Fibroblast of lung (primary cell): ENCODE measurements at regions not wholly inside any gene's neighbourhood (a gene's known extent, or its start where the extent isn't known, plus 50 kb on each side); places are given as distances from the start of the nearest gene placed in this dataset.

Source experiments
- DNase-seq, 2 donors: peaks; one replicate each; pipeline versions ENCODE4 v3.0.0 to v3.0.0-alpha.2; 2010; ENCODE audit warnings: low read depth in 2 of 2
- H2AFZ ChIP-seq: 2 replicates; pipeline ENCODE4 v1.5.1; 2012; ENCODE audit warnings: low read length, control low read depth, inconsistent platforms
- H3K27ac ChIP-seq: 2 replicates; pipeline ENCODE4 v1.5.1; 2011; ENCODE audit warnings: low read length, control low read depth; ENCODE audit not compliant: insufficient read depth
- H3K27me3 ChIP-seq: 2 replicates; pipeline ENCODE4 v1.5.1; 2011; ENCODE audit warnings: mild to moderate bottlenecking, low read length; ENCODE audit not compliant: control insufficient read depth, insufficient read depth
- H3K36me3 ChIP-seq: 2 replicates; pipeline ENCODE4 v1.5.1; 2011; ENCODE audit warnings: low read length; ENCODE audit not compliant: control insufficient read depth, insufficient read depth
- H3K4me1 ChIP-seq: 2 replicates; pipeline ENCODE4 v1.5.1; 2011; ENCODE audit warnings: low read length; ENCODE audit not compliant: control insufficient read depth, insufficient read depth; ENCODE audit errors: extremely low read depth
- H3K4me2 ChIP-seq: 2 replicates; pipeline ENCODE4 v1.5.1; 2011; ENCODE audit warnings: low read length, control low read depth; ENCODE audit not compliant: insufficient read depth; ENCODE audit errors: extremely low read depth
- H3K4me3 ChIP-seq, 4 experiments: fragments of 200-600 bp in 1 of 4; sonication (generic) in 1 of 4; replicated peaks in 1 of 4; 2 replicates each; pipeline ENCODE4 v1.5.1; 2011 to 2016; ENCODE audit warnings: low read length in 4 of 4, low read depth in 3 of 4, mild to moderate bottlenecking in 3 of 4, control low read depth in 2 of 4, inconsistent platforms in 1 of 4, mixed read lengths in 1 of 4; ENCODE audit not compliant: insufficient read depth in 1 of 4; ENCODE audit errors: control extremely low read depth in 1 of 4
- H3K79me2 ChIP-seq: 2 replicates; pipeline ENCODE4 v1.5.1; 2012; ENCODE audit warnings: mild to moderate bottlenecking, low read length, inconsistent platforms; ENCODE audit not compliant: control insufficient read depth, insufficient read depth
- H3K9ac ChIP-seq: 2 replicates; pipeline ENCODE4 v1.5.1; 2011; ENCODE audit warnings: mild to moderate bottlenecking, low read length, control low read depth; ENCODE audit not compliant: insufficient read depth
- H3K9me3 ChIP-seq: 2 replicates; pipeline ENCODE4 v1.5.1; 2012; ENCODE audit warnings: low read depth, low read length; ENCODE audit not compliant: control insufficient read depth, insufficient read depth
- H4K20me1 ChIP-seq: 2 replicates; pipeline ENCODE4 v1.5.1; 2011; ENCODE audit warnings: low read length; ENCODE audit not compliant: control insufficient read depth, insufficient read depth; ENCODE audit errors: extremely low read depth
- EZH2 ChIP-seq: IDR thresholded peaks from 2 replicates; pipeline ENCODE4 v1.5.1; 2012; ENCODE audit warnings: low read length, control low read depth, mild to moderate bottlenecking; ENCODE audit errors: missing control alignments
- TF ChIP-seq, protein P1 (sequence below), 2 donors: IDR thresholded peaks in 1 of 2; conservative IDR thresholded peaks in 1 of 2; 1 replicate in 1 of 2; 2 replicates in 1 of 2; pipeline ENCODE4 v1.5.1; 2011 to 2012; ENCODE audit warnings: low read length in 2 of 2, control low read depth in 1 of 2, inconsistent platforms in 1 of 2, low read depth in 1 of 2, mild to moderate bottlenecking in 1 of 2

DNA sequence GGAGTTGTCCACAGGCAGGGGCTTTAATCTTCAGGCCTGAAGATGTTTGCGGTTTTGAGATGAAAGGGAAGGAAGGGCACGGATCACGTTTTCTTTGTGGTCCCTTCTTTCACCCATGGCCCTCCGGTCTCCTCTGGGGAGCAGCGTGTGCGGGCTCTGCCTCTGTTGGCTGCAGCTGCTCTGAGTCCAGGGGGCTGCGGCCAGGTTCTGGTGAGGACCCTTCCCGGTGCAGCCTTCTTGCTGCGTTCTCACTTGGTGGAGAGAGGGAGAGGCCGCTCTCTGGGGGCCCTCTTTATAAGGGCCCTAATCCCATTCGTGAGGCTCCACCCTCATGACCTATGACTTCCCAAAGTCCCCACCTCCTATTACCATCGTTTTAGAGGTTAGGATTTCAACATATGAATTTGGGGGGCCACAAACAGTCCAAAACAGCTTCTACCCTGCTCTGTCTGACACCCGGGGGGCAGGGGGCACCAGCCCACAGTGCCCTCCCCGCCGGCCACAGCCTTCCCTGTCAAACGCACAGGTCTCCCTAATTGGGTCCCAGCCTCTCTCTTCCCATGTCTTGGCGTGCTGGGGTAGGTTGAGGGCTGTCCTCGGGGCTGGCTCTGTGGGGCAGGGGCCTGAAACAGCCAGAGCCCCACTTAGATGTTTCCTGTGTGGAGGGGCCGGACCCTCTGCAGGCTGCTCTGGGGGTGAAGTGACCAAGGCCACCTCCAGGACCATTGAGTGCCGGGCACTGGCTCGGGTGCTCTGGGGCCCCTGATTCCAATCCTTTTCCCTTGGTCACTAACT, 100.1 kb upstream of the C1orf174 start:
- H3K4me1 ChIP-seq: no peaks in the 10 kb centered on the region
- no peak overlapping the region for H3K4me3 ChIP-seq
- H3K9ac ChIP-seq: no peak overlapping the region
- no peaks in the 10 kb centered on the region for H3K36me3 ChIP-seq
- no peak overlapping the region for H2AFZ ChIP-seq
- H3K4me2 ChIP-seq: no peak overlapping the region
- TF ChIP-seq, protein P1, sequence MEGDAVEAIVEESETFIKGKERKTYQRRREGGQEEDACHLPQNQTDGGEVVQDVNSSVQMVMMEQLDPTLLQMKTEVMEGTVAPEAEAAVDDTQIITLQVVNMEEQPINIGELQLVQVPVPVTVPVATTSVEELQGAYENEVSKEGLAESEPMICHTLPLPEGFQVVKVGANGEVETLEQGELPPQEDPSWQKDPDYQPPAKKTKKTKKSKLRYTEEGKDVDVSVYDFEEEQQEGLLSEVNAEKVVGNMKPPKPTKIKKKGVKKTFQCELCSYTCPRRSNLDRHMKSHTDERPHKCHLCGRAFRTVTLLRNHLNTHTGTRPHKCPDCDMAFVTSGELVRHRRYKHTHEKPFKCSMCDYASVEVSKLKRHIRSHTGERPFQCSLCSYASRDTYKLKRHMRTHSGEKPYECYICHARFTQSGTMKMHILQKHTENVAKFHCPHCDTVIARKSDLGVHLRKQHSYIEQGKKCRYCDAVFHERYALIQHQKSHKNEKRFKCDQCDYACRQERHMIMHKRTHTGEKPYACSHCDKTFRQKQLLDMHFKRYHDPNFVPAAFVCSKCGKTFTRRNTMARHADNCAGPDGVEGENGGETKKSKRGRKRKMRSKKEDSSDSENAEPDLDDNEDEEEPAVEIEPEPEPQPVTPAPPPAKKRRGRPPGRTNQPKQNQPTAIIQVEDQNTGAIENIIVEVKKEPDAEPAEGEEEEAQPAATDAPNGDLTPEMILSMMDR (conservative IDR thresholded peaks at IDR 0.05 in 1 of 2, IDR thresholded peaks at IDR 0.05 in 1 of 2; ENCODE audit: low read depth in 1 of 2, low read length in 2 of 2): no peak
- TF ChIP-seq EZH2: no peak
- no peaks in the 10 kb centered on the region for H3K9me3 ChIP-seq
- DNase-seq: no peak
- no peaks in the 10 kb centered on the region for H3K79me2 ChIP-seq
- no peaks in the 10 kb centered on the region for H3K27me3 ChIP-seq
- H3K27ac ChIP-seq: no peak overlapping the region
- H4K20me1 ChIP-seq: no peaks in the 10 kb centered on the region

DNA sequence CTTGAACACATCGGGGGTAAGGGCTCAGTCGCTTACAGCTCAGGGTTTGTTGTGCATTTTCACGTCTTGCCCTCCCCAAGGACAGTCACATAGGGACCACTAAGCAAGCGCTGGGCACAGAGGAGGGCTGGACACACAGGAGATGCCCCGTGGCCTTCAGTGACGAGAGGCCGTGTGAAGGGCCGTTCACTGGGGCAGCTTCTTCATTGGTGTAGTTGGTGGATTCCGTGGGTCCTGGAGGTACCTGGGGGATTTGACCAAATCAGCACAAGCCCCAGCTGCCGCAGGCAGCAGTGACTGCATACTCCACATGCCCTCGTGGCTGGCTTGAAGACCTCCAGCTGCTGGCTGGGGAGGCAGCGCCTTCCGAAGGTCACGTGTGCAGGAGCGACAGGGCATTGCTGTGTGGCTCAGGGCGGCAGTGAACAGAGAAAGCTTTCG, 100.8 kb upstream of the C1orf174 start:
- Histone ChIP-seq H3K9me3 (no peaks in the 10 kb centered on the region), H3K36me3 (no peaks in the 10 kb centered on the region), H3K27me3 (no peaks in the 10 kb centered on the region), H3K27ac (no peak overlapping the region), H4K20me1 (no peaks in the 10 kb centered on the region), H3K4me1 (no peaks in the 10 kb centered on the region), H3K9ac (no peak overlapping the region), H3K4me3 (no peak overlapping the region), H2AFZ (no peak overlapping the region), H3K4me2 (no peak overlapping the region), H3K79me2 (no peaks in the 10 kb centered on the region)
- DNase-seq: no peak
- TF ChIP-seq EZH2: no peak
- TF ChIP-seq, protein P1 (conservative IDR thresholded peaks at IDR 0.05 in 1 of 2, IDR thresholded peaks at IDR 0.05 in 1 of 2; ENCODE audit: low read depth in 1 of 2, low read length in 2 of 2): no peak

DNA sequence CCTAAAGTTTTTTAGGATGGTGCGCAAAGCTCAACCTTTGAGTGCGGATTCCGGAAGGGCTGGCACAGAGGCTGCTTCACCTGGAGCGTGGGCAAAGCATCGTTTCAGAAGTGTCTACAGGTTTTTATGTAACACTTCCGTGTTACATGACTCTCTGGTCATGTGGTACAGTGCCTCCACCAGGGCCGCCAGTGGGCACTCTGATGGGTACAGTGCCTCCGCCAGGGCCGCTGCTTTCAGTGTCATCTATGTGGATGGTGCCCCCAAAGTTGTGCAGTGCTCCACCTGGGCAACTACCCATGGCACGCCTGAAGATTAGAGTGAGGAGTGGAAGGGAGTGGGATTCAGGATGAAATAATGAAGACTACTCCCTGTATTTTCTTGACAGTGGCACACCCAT, 101.4 kb upstream of the C1orf174 start:
- H3K27me3 ChIP-seq: no peaks in the 10 kb centered on the region
- no peaks in the 10 kb centered on the region for H3K36me3 ChIP-seq
- no peak overlapping the region for H3K4me2 ChIP-seq
- no peak overlapping the region for H3K27ac ChIP-seq
- DNase-seq: no peak
- no peak overlapping the region for H3K9ac ChIP-seq
- H2AFZ ChIP-seq: no peak overlapping the region
- no peaks in the 10 kb centered on the region for H3K9me3 ChIP-seq
- H3K4me1 ChIP-seq: no peaks in the 10 kb centered on the region
- H3K79me2 ChIP-seq: no peaks in the 10 kb centered on the region
- H4K20me1 ChIP-seq: no peaks in the 10 kb centered on the region
- no peak overlapping the region for H3K4me3 ChIP-seq
- no peak for TF ChIP-seq EZH2
